Heart right ventricle (tissue), 16 donors: ENCODE measurements at regions not wholly inside any gene's neighbourhood (a gene's known extent, or its start where the extent isn't known, plus 50 kb on each side); places are given as distances from the start of the nearest gene placed in this dataset.

Experiments
- ATAC-seq, 8 donors: fragments of 200-7000 bp; cut with Tn5 transposase; one replicate each; pipeline ENCODE4 v1.9.1; 2020; ENCODE audit warnings: mild to moderate bottlenecking in 8 of 8, moderate library complexity in 8 of 8, moderate number of reproducible peaks in 1 of 8
- DNase-seq, 2 donors: peaks; one replicate each; pipeline ENCODE4 v3.0.0-alpha.2; 2020
- H3K27ac ChIP-seq, 10 donors: fragments of 200-600 bp; sonication (generic) in 2 of 10; one replicate each; pipeline versions ENCODE4 v1.5.0 to v1.8.0; 2020 to 2022; ENCODE audit warnings: mild to moderate bottlenecking in 3 of 10
- H3K27me3 ChIP-seq, 7 donors: fragments of 200-600 bp; one replicate each; pipeline ENCODE4 v1.8.0; 2021 to 2022; ENCODE audit warnings: mild to moderate bottlenecking in 2 of 7
- H3K36me3 ChIP-seq, 9 donors: fragments of 200-600 bp; sonication (generic) in 1 of 9; one replicate each; pipeline versions ENCODE4 v1.5.0 to v1.8.0; 2020 to 2022; ENCODE audit warnings: mild to moderate bottlenecking in 2 of 9
- H3K4me1 ChIP-seq, 9 donors: fragments of 200-600 bp; sonication (generic) in 1 of 9; one replicate each; pipeline versions ENCODE4 v1.5.0 to v1.8.0; 2020 to 2022; ENCODE audit warnings: mild to moderate bottlenecking in 4 of 9
- H3K4me3 ChIP-seq, 10 donors: fragments of 200-600 bp; sonication (generic) in 2 of 10; one replicate each; pipeline versions ENCODE4 v1.5.0 to v1.8.0; 2020 to 2022; ENCODE audit warnings: mild to moderate bottlenecking in 7 of 10, moderate library complexity in 2 of 10
- H3K9me3 ChIP-seq, 11 donors: fragments of 200-600 bp in 10 of 11; sonication (generic) in 2 of 11; one replicate each; pipeline versions ENCODE4 v1.5.0 to v1.8.0; 2013 to 2022; ENCODE audit warnings: mild to moderate bottlenecking in 2 of 11, control low read depth in 1 of 11, moderate library complexity in 1 of 11
- WGBS, 2 donors: extraction: QIAGEN DNeasy Blood & Tissue Kit; methylation state at CpG; one replicate each; pipeline ENCODE4 v1.1.7; 2013; ENCODE audit warnings: inconsistent platforms in 1 of 2; 5-methylcytosine and 5-hydroxymethylcytosine counted together
- intact Hi-C, 10 donors: fragments of 100-400 bp; cut with DNase I; formaldehyde crosslinking; loops; one replicate each; pipeline versions ENCODE4 v1.11.1 to v1.14.2; 2022
- TF ChIP-seq, protein P1 (sequence below), 9 donors: fragments of 200-600 bp; sonication (generic) in 2 of 9; IDR thresholded peaks; one replicate each; pipeline versions ENCODE4 v1.5.0 to v1.8.0; 2021 to 2022; ENCODE audit warnings: antibody characterized with exemption in 9 of 9, mild to moderate bottlenecking in 5 of 9, moderate library complexity in 1 of 9
- donor health status: Arrhythmogenic right ventricular cardiomyopathy.
- donor health status: ischemic (EF 13 %, LVEDD 7.1; RV severe dilation, severe dysfunction).
- donor health status: healthy with polysubstance abuse.
- donor health status: DM: no; HTN: yes; CAD: no.
- donor health status: DM: no; HTN: no; CAD: no.
- donor health status: ischemic (EF 25% LVEDD 6.9; RV normal size, moderate dysfunction).
- donor health status: ischemic (EF 25% LVEDD 5.7; RV mildly dilated, moderate dysfunction).
- donor health status: healthy.
- donor health status: DM: yes; HTN: yes; CAD: no.
- donor health status: Ischemic cardiomyopathy.
- donor health status: ischemic (EF 35%, LVEDD 5.7; RV mildly dilated, moderate dysfunction).
- donor health status: nonischemic (EF 11% LVEDD 7.7; RV severe dilation, severe dysfunction).
- donor health status: DM: yes; HTN: yes; CAD: no.
- donor health status: PGD.
- donor health status: ischemic (EF 29% LVEDD 5.4; RV normal size, mild dysfunction).
- donor health status: nonischemic (EF 23%, LVEDD 6.1; RV moderate dilation, normal function).

GRCh38 chr16:63539276-63539675 lies 1503.0 kb upstream of the CDH8 start:
- Histone ChIP-seq H3K9me3 (peaks cover 0 to 1% (median 0%) of the 10 kb centered on the region in 11 donors), H3K4me3 (no peak overlapping the region), H3K27me3 (no peaks in the 10 kb centered on the region), H3K27ac (no peak overlapping the region), H3K36me3 (no peaks in the 10 kb centered on the region), H3K4me1 (peaks cover 0 to 11% (median 0%) of the 10 kb centered on the region in 9 donors)
- ATAC-seq (no peak), DNase-seq (no peak)
- TF ChIP-seq, protein P1, sequence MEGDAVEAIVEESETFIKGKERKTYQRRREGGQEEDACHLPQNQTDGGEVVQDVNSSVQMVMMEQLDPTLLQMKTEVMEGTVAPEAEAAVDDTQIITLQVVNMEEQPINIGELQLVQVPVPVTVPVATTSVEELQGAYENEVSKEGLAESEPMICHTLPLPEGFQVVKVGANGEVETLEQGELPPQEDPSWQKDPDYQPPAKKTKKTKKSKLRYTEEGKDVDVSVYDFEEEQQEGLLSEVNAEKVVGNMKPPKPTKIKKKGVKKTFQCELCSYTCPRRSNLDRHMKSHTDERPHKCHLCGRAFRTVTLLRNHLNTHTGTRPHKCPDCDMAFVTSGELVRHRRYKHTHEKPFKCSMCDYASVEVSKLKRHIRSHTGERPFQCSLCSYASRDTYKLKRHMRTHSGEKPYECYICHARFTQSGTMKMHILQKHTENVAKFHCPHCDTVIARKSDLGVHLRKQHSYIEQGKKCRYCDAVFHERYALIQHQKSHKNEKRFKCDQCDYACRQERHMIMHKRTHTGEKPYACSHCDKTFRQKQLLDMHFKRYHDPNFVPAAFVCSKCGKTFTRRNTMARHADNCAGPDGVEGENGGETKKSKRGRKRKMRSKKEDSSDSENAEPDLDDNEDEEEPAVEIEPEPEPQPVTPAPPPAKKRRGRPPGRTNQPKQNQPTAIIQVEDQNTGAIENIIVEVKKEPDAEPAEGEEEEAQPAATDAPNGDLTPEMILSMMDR (IDR thresholded peaks at IDR 0.05): no peak
- WGBS, 2 donors: 76 to 86% methylated on average over 2 of the region's 2 CpGs
- intact Hi-C loops: no loop called here

GRCh38 chr16:63530974-63531373 lies 1494.7 kb upstream of the CDH8 start:
- Histone ChIP-seq H3K4me3 (no peak overlapping the region), H3K4me1 (peaks cover 0 to 17% (median 0%) of the 10 kb centered on the region in 9 donors), H3K36me3 (no peaks in the 10 kb centered on the region), H3K27ac (peak overlapping the region in 4 of 10 donors; percentile 3 to 32 (median 10)), H3K9me3 (peaks cover 0 to 20% (median 0%) of the 10 kb centered on the region in 11 donors), H3K27me3 (no peaks in the 10 kb centered on the region)
- 26 to 43% methylated on average over 4 of the region's 4 CpGs for WGBS, 2 donors
- ATAC-seq (peak in 7 of 8 donors; percentile 25 to 90 (median 74)), DNase-seq (peak; percentile 4 to 9)
- intact Hi-C loops: no loop called here
- TF ChIP-seq, protein P1 (IDR thresholded peaks at IDR 0.05): no peak

GRCh38 chr16:63530208-63530607 lies 1494.0 kb upstream of the CDH8 start:
- Histone ChIP-seq H3K27me3 (no peaks in the 10 kb centered on the region), H3K27ac (peak overlapping the region in 1 of 10 donors; percentile 17), H3K4me1 (peaks cover 0 to 11% (median 0%) of the 10 kb centered on the region in 9 donors), H3K36me3 (no peaks in the 10 kb centered on the region), H3K9me3 (peaks cover 0 to 20% (median 0%) of the 10 kb centered on the region in 11 donors), H3K4me3 (no peak overlapping the region)
- intact Hi-C loops: no loop called here
- TF ChIP-seq, protein P1 (IDR thresholded peaks at IDR 0.05): peak in 6 of 9 donors; percentile 13 to 54 (median 42)
- ATAC-seq (peak in 6 of 8 donors; percentile 55 to 81 (median 74)), DNase-seq (no peak)
- WGBS, 2 donors: 33 to 36% methylated on average over 2 of the region's 2 CpGs

GRCh38 chr16:63527404-63527803 lies 1491.2 kb upstream of the CDH8 start:
- no peaks in the 10 kb centered on the region for H3K27me3 ChIP-seq
- WGBS, 2 donors: 83 to 84% methylated on average over 3 of the region's 3 CpGs
- ATAC-seq: no peak
- TF ChIP-seq, protein P1 (IDR thresholded peaks at IDR 0.05): no peak
- H3K9me3 ChIP-seq: peaks cover 0 to 6% (median 0%) of the 10 kb centered on the region in 11 donors
- H3K4me1 ChIP-seq: peaks cover 0 to 7% (median 0%) of the 10 kb centered on the region in 9 donors
- no peak overlapping the region for H3K27ac ChIP-seq
- no peaks in the 10 kb centered on the region for H3K36me3 ChIP-seq
- no peak for DNase-seq
- intact Hi-C loops: no loop called here
- H3K4me3 ChIP-seq: no peak overlapping the region
